ENCODE measurements at regions not wholly inside any gene's neighbourhood (a gene's known extent, or its start where the extent isn't known, plus 50 kb on each side); places are given as distances from the start of the nearest gene placed in this dataset.

DNA sequence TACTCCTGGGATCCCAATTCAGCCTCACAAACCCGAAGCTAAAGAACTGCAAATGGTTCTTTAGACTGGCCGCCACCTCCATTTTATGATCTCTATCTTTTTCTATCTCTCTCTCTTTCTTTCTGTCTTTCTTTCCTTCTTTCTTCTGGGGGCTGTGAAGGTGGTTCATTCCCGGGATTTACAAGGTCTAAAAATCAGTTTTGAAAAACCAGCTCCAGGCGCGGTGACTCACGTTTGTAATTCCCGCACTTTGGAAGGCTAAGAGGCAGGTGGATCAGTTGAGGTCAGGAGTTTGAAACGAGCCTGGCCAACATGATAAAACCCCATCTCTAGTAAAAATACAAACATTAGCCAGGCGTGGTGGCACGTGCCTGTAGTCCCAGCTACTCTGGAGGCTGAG, 67.2 kb upstream of the VASH1 start (continued):
- TF ChIP-seq TAF1 (IDR thresholded peaks at IDR 0.05; ENCODE audit: low read depth), result no peak

- H3K27ac ChIP-seq (ENCODE audit: low read length), result no peak overlapping the region
- H3K36me3 ChIP-seq (ENCODE audit: insufficient read depth, low read length), result no peaks in the 10 kb centered on the region
- H3K27me3 ChIP-seq (ENCODE audit: insufficient read depth, low read depth, low read length), result no peaks in the 10 kb centered on the region
- no peaks in the 10 kb centered on the region for H3K9me3 ChIP-seq (ENCODE audit: low read length)
- H3K9me2 ChIP-seq (ENCODE audit: insufficient read depth, low read length), result no peaks in the 10 kb centered on the region
- no peaks in the 10 kb centered on the region for H3K79me2 ChIP-seq (replicated peaks; ENCODE audit: insufficient read depth, low read length)
- H3K4me2 ChIP-seq (ENCODE audit: low read length), result no peak overlapping the region
- no peak overlapping the region for H3K4me3 ChIP-seq (ENCODE audit: low read length)
- no peak overlapping the region for H3K9ac ChIP-seq (ENCODE audit: low read length)
- TF ChIP-seq EP300 (conservative IDR thresholded peaks at IDR 0.05; ENCODE audit: poor library complexity, severe bottlenecking), result no peak
- TF ChIP-seq, protein P1, sequence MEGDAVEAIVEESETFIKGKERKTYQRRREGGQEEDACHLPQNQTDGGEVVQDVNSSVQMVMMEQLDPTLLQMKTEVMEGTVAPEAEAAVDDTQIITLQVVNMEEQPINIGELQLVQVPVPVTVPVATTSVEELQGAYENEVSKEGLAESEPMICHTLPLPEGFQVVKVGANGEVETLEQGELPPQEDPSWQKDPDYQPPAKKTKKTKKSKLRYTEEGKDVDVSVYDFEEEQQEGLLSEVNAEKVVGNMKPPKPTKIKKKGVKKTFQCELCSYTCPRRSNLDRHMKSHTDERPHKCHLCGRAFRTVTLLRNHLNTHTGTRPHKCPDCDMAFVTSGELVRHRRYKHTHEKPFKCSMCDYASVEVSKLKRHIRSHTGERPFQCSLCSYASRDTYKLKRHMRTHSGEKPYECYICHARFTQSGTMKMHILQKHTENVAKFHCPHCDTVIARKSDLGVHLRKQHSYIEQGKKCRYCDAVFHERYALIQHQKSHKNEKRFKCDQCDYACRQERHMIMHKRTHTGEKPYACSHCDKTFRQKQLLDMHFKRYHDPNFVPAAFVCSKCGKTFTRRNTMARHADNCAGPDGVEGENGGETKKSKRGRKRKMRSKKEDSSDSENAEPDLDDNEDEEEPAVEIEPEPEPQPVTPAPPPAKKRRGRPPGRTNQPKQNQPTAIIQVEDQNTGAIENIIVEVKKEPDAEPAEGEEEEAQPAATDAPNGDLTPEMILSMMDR (IDR thresholded peaks at IDR 0.05; ENCODE audit: poor library complexity, severe bottlenecking), result no peak
- TF ChIP-seq MXI1 (conservative IDR thresholded peaks at IDR 0.05; ENCODE audit: poor library complexity, severe bottlenecking), result no peak
- no peak for TF ChIP-seq RAD21 (conservative IDR thresholded peaks at IDR 0.05)
- no peak for TF ChIP-seq EZH2 (IDR thresholded peaks at IDR 0.05; ENCODE audit: borderline replicate concordance, insufficient read depth, low read length, poor library complexity, severe bottlenecking)
- no peak for TF ChIP-seq TAF1 (IDR thresholded peaks at IDR 0.05; ENCODE audit: low read depth)
- no peak for TF ChIP-seq POLR2AphosphoS5 (IDR thresholded peaks at IDR 0.05)
- TF ChIP-seq, protein P2, sequence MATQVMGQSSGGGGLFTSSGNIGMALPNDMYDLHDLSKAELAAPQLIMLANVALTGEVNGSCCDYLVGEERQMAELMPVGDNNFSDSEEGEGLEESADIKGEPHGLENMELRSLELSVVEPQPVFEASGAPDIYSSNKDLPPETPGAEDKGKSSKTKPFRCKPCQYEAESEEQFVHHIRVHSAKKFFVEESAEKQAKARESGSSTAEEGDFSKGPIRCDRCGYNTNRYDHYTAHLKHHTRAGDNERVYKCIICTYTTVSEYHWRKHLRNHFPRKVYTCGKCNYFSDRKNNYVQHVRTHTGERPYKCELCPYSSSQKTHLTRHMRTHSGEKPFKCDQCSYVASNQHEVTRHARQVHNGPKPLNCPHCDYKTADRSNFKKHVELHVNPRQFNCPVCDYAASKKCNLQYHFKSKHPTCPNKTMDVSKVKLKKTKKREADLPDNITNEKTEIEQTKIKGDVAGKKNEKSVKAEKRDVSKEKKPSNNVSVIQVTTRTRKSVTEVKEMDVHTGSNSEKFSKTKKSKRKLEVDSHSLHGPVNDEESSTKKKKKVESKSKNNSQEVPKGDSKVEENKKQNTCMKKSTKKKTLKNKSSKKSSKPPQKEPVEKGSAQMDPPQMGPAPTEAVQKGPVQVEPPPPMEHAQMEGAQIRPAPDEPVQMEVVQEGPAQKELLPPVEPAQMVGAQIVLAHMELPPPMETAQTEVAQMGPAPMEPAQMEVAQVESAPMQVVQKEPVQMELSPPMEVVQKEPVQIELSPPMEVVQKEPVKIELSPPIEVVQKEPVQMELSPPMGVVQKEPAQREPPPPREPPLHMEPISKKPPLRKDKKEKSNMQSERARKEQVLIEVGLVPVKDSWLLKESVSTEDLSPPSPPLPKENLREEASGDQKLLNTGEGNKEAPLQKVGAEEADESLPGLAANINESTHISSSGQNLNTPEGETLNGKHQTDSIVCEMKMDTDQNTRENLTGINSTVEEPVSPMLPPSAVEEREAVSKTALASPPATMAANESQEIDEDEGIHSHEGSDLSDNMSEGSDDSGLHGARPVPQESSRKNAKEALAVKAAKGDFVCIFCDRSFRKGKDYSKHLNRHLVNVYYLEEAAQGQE (IDR thresholded peaks at IDR 0.05; ENCODE audit: borderline replicate concordance), result no peak
- TF ChIP-seq SMC3 (conservative IDR thresholded peaks at IDR 0.05; ENCODE audit: poor library complexity), result no peak
- no peaks in the 10 kb centered on the region for H4K20me1 ChIP-seq (ENCODE audit: insufficient read depth)
- H3F3A ChIP-seq (ENCODE audit: insufficient read depth, low read length, poor library complexity, severe bottlenecking), result no peaks in the 10 kb centered on the region
- no peak overlapping the region for H2AFZ ChIP-seq (ENCODE audit: low read depth, low read length)
Observed at GRCh38 chr14:76695263-76695920, 65.9 kb upstream of the VASH1 start.

GRCh38 chr14:76696361-76696760, 64.9 kb upstream of the VASH1 start:
- Histone ChIP-seq H3K4me3 (ENCODE audit: low read length) (no peak overlapping the region), H3K27ac (ENCODE audit: low read length) (no peak overlapping the region), H3K79me2 (replicated peaks; ENCODE audit: insufficient read depth, low read length) (no peaks in the 10 kb centered on the region), H3K9me3 (ENCODE audit: low read length) (no peaks in the 10 kb centered on the region), H3K27me3 (ENCODE audit: insufficient read depth, low read depth, low read length) (no peaks in the 10 kb centered on the region), H2AFZ (ENCODE audit: low read depth, low read length) (no peak overlapping the region), H3F3A (ENCODE audit: insufficient read depth, low read length, poor library complexity, severe bottlenecking) (no peaks in the 10 kb centered on the region), H3K36me3 (ENCODE audit: insufficient read depth, low read length) (no peaks in the 10 kb centered on the region), H3K4me2 (ENCODE audit: low read length) (no peak overlapping the region), H3K9me2 (ENCODE audit: insufficient read depth, low read length) (no peaks in the 10 kb centered on the region), H4K20me1 (ENCODE audit: insufficient read depth) (no peaks in the 10 kb centered on the region), H3K9ac (ENCODE audit: low read length) (no peak overlapping the region)
- TF ChIP-seq EP300 (conservative IDR thresholded peaks at IDR 0.05; ENCODE audit: poor library complexity, severe bottlenecking), result no peak
- TF ChIP-seq SMC3 (conservative IDR thresholded peaks at IDR 0.05; ENCODE audit: poor library complexity), result no peak
- TF ChIP-seq EZH2 (IDR thresholded peaks at IDR 0.05; ENCODE audit: borderline replicate concordance, insufficient read depth, low read length, poor library complexity, severe bottlenecking), result no peak
- TF ChIP-seq, protein P2 (IDR thresholded peaks at IDR 0.05; ENCODE audit: borderline replicate concordance), result no peak
- no peak for TF ChIP-seq MXI1 (conservative IDR thresholded peaks at IDR 0.05; ENCODE audit: poor library complexity, severe bottlenecking)
- TF ChIP-seq POLR2AphosphoS5 (IDR thresholded peaks at IDR 0.05), result no peak
- TF ChIP-seq RAD21 (conservative IDR thresholded peaks at IDR 0.05), result no peak
- TF ChIP-seq, protein P1 (IDR thresholded peaks at IDR 0.05; ENCODE audit: poor library complexity, severe bottlenecking), result no peak
- TF ChIP-seq TAF1 (IDR thresholded peaks at IDR 0.05; ENCODE audit: low read depth), result no peak

Data from neural cell (in vitro differentiated cells).